Peyer's patch (tissue), 4 donors: ENCODE measurements at regions not wholly inside any gene's neighbourhood (a gene's known extent, or its start where the extent isn't known, plus 50 kb on each side); places are given as distances from the start of the nearest gene placed in this dataset.

Source experiments
- POLR2A ChIP-seq, 2 donors: fragments of 450-650 bp; IDR thresholded peaks; one replicate each; pipeline ENCODE4 v1.5.1; 2017; ENCODE audit warnings: antibody characterized with exemption in 2 of 2, mild to moderate bottlenecking in 2 of 2, moderate library complexity in 2 of 2
- TF ChIP-seq, protein P1 (sequence below), 6 experiments: fragments of 450-650 bp in 4 of 6; fragments of 200-600 bp in 2 of 6; sonication (generic) in 1 of 6; IDR thresholded peaks; one replicate each; pipeline ENCODE4 v1.5.1; 2017 to 2019; ENCODE audit warnings: antibody characterized with exemption in 6 of 6, mild to moderate bottlenecking in 3 of 6, moderate library complexity in 1 of 6

DNA sequence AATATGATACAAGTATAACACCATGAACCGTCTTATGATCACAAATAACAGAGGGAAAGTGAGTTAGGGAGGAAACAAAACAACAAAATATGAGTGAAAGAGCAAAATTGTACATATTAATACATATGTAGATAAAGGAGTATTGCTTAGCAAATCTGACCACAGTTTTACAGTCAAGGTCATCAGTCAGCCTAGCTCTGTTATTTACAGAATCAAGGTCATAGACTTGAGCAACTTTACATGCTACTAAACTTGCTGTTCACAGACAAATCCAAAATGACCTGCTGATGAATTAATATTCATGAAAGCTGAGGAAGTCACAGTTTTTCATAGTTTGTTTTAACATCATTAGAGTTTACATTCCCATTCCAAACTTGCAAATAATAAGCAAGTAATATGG lies 1387.7 kb upstream of the ACO1 start:
- TF ChIP-seq, protein P1, sequence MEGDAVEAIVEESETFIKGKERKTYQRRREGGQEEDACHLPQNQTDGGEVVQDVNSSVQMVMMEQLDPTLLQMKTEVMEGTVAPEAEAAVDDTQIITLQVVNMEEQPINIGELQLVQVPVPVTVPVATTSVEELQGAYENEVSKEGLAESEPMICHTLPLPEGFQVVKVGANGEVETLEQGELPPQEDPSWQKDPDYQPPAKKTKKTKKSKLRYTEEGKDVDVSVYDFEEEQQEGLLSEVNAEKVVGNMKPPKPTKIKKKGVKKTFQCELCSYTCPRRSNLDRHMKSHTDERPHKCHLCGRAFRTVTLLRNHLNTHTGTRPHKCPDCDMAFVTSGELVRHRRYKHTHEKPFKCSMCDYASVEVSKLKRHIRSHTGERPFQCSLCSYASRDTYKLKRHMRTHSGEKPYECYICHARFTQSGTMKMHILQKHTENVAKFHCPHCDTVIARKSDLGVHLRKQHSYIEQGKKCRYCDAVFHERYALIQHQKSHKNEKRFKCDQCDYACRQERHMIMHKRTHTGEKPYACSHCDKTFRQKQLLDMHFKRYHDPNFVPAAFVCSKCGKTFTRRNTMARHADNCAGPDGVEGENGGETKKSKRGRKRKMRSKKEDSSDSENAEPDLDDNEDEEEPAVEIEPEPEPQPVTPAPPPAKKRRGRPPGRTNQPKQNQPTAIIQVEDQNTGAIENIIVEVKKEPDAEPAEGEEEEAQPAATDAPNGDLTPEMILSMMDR (IDR thresholded peaks at IDR 0.05): no peak
- no peak for TF ChIP-seq POLR2A (IDR thresholded peaks at IDR 0.05)
